Umbilical cord (tissue), 1 donor: ENCODE measurements at regions not wholly inside any gene's neighbourhood (a gene's known extent, or its start where the extent isn't known, plus 50 kb on each side); places are given as distances from the start of the nearest gene placed in this dataset.
"Not testable (repeated sequence)": the region's sequence is repeated elsewhere in the genome, so short reads cannot be mapped to it uniquely, and the experiment has no call there.

Experiments
- DNase-seq: peaks from one replicate; pipeline ENCODE4 v3.0.0-alpha.2; 2015; ENCODE audit warnings: low spot score

GRCh38 chr2:54065411-54065810, 50.0 kb upstream of the ACYP2 start:
- peak; percentile 51 for DNase-seq

GRCh38 chr2:54063967-54064535, 51.4 kb upstream of the ACYP2 start:
- DNase-seq = no peak

GRCh38 chr2:54062401-54062800, 53.0 kb upstream of the ACYP2 start:
- no peak for DNase-seq

- DNase-seq = no peak
These were observed 54.1 kb upstream of the ACYP2 start for GRCh38 chr2:54061272-54061671.

- no peak for DNase-seq
These were observed 55.4 kb upstream of the ACYP2 start for GRCh38 chr2:54059986-54060385.

- DNase-seq = no peak
These were observed 55.9 kb upstream of the ACYP2 start for GRCh38 chr2:54059504-54059903.

- no peak for DNase-seq
These were observed 57.0 kb upstream of the ACYP2 start for GRCh38 chr2:54058449-54058848.

GRCh38 chr2:54054774-54055173, 60.6 kb upstream of the ACYP2 start:
- no peak for DNase-seq

GRCh38 chr2:54054271-54054670, 61.1 kb upstream of the ACYP2 start:
- DNase-seq = no peak

GRCh38 chr2:54053830-54054229, 61.6 kb upstream of the ACYP2 start:
- DNase-seq = no peak

GRCh38 chr2:54052825-54053718, 62.3 kb upstream of the ACYP2 start:
- no peak for DNase-seq

GRCh38 chr2:54050445-54050844, 65.0 kb upstream of the ACYP2 start:
- DNase-seq = no peak

GRCh38 chr2:54049365-54049764, 66.0 kb upstream of the ACYP2 start:
- DNase-seq = peak; percentile 50

GRCh38 chr2:54048896-54049295, 66.5 kb upstream of the ACYP2 start:
- not testable (repeated sequence) for DNase-seq

GRCh38 chr2:54048117-54048785, 67.2 kb upstream of the ACYP2 start:
- no peak for DNase-seq

GRCh38 chr2:54047658-54048057, 67.8 kb upstream of the ACYP2 start:
- DNase-seq = no peak

GRCh38 chr2:54047091-54047490, 68.3 kb upstream of the ACYP2 start:
- no peak for DNase-seq

- no peak for DNase-seq
These were observed 72.3 kb upstream of the PSME4 start for GRCh38 chr2:54042897-54043620.

GRCh38 chr2:54042341-54042740, 71.5 kb upstream of the PSME4 start:
- no peak for DNase-seq

GRCh38 chr2:54041135-54041534, 70.3 kb upstream of the PSME4 start:
- no peak for DNase-seq

GRCh38 chr2:54040685-54041084, 69.9 kb upstream of the PSME4 start:
- DNase-seq = no peak

GRCh38 chr2:54040250-54040649, 69.5 kb upstream of the PSME4 start:
- no peak for DNase-seq
